ENCODE measurements at regions not wholly inside any gene's neighbourhood (a gene's known extent, or its start where the extent isn't known, plus 50 kb on each side); places are given as distances from the start of the nearest gene placed in this dataset.

- Histone ChIP-seq H3K27me3 (ENCODE audit: control insufficient read depth, insufficient read depth, low read length) (no peaks in the 10 kb centered on the region), H3K4me3 (ENCODE audit: insufficient read depth, low read depth, low read length) (no peak overlapping the region), H3K36me3 (replicated peaks; ENCODE audit: control insufficient read depth, insufficient read depth, low read length) (no peaks in the 10 kb centered on the region)
- DNase-seq: no peak
Observed at GRCh38 chr3:161555320-161555719, 58.7 kb downstream of the OTOL1 start.

GRCh38 chr3:161556533-161556932, 59.9 kb downstream of the OTOL1 start:
- H3K36me3 ChIP-seq (replicated peaks; ENCODE audit: control insufficient read depth, insufficient read depth, low read length): no peaks in the 10 kb centered on the region
- no peaks in the 10 kb centered on the region for H3K27me3 ChIP-seq (ENCODE audit: control insufficient read depth, insufficient read depth, low read length)
- DNase-seq: no peak
- H3K4me3 ChIP-seq (ENCODE audit: insufficient read depth, low read depth, low read length): no peak overlapping the region

GRCh38 chr3:161556941-161557340, 60.3 kb downstream of the OTOL1 start:
- no peak for DNase-seq
- Histone ChIP-seq H3K4me3 (ENCODE audit: insufficient read depth, low read depth, low read length) (no peak overlapping the region), H3K36me3 (replicated peaks; ENCODE audit: control insufficient read depth, insufficient read depth, low read length) (no peaks in the 10 kb centered on the region), H3K27me3 (ENCODE audit: control insufficient read depth, insufficient read depth, low read length) (no peaks in the 10 kb centered on the region)

- no peak for DNase-seq
- H3K4me3 ChIP-seq (ENCODE audit: insufficient read depth, low read depth, low read length): no peak overlapping the region
- H3K36me3 ChIP-seq (replicated peaks; ENCODE audit: control insufficient read depth, insufficient read depth, low read length): no peaks in the 10 kb centered on the region
- no peaks in the 10 kb centered on the region for H3K27me3 ChIP-seq (ENCODE audit: control insufficient read depth, insufficient read depth, low read length)
Observed at GRCh38 chr3:161557445-161558150, 61.0 kb downstream of the OTOL1 start.

- DNase-seq: no peak
- Histone ChIP-seq H3K36me3 (replicated peaks; ENCODE audit: control insufficient read depth, insufficient read depth, low read length) (no peaks in the 10 kb centered on the region), H3K27me3 (ENCODE audit: control insufficient read depth, insufficient read depth, low read length) (no peaks in the 10 kb centered on the region), H3K4me3 (ENCODE audit: insufficient read depth, low read depth, low read length) (no peak overlapping the region)
Observed at GRCh38 chr3:161558236-161558635, 61.6 kb downstream of the OTOL1 start.

- no peak overlapping the region for H3K4me3 ChIP-seq (ENCODE audit: insufficient read depth, low read depth, low read length)
- no peak for DNase-seq
Observed at GRCh38 chr3:161559177-161559998, 62.8 kb downstream of the OTOL1 start.

GRCh38 chr3:161560008-161560637, 63.5 kb downstream of the OTOL1 start:
- no peaks in the 10 kb centered on the region for H3K36me3 ChIP-seq (replicated peaks; ENCODE audit: control insufficient read depth, insufficient read depth, low read length)
- peak; percentile 14 for DNase-seq
- no peak overlapping the region for H3K4me3 ChIP-seq (ENCODE audit: insufficient read depth, low read depth, low read length)
- H3K27me3 ChIP-seq (ENCODE audit: control insufficient read depth, insufficient read depth, low read length): no peaks in the 10 kb centered on the region

More at GRCh38 chr3:161559177-161559998, 62.8 kb downstream of the OTOL1 start:
- no peaks in the 10 kb centered on the region for H3K36me3 ChIP-seq (replicated peaks; ENCODE audit: control insufficient read depth, insufficient read depth, low read length)
- no peaks in the 10 kb centered on the region for H3K27me3 ChIP-seq (ENCODE audit: control insufficient read depth, insufficient read depth, low read length)

- no peak for DNase-seq
- H3K4me3 ChIP-seq (ENCODE audit: insufficient read depth, low read depth, low read length): no peak overlapping the region
- no peaks in the 10 kb centered on the region for H3K36me3 ChIP-seq (replicated peaks; ENCODE audit: control insufficient read depth, insufficient read depth, low read length)
- no peaks in the 10 kb centered on the region for H3K27me3 ChIP-seq (ENCODE audit: control insufficient read depth, insufficient read depth, low read length)
Observed at GRCh38 chr3:161567577-161568361, 71.2 kb downstream of the OTOL1 start.

- DNase-seq: no peak
- Histone ChIP-seq H3K4me3 (ENCODE audit: insufficient read depth, low read depth, low read length) (no peak overlapping the region), H3K27me3 (ENCODE audit: control insufficient read depth, insufficient read depth, low read length) (no peaks in the 10 kb centered on the region)
Observed at GRCh38 chr3:161568671-161569070, 72.1 kb downstream of the OTOL1 start.

GRCh38 chr3:161571951-161572350, 75.3 kb downstream of the OTOL1 start:
- H3K4me3 ChIP-seq (ENCODE audit: insufficient read depth, low read depth, low read length): no peak overlapping the region
- no peak for DNase-seq
- H3K36me3 ChIP-seq (replicated peaks; ENCODE audit: control insufficient read depth, insufficient read depth, low read length): no peaks in the 10 kb centered on the region
- no peaks in the 10 kb centered on the region for H3K27me3 ChIP-seq (ENCODE audit: control insufficient read depth, insufficient read depth, low read length)

More at GRCh38 chr3:161568671-161569070, 72.1 kb downstream of the OTOL1 start:
- no peaks in the 10 kb centered on the region for H3K36me3 ChIP-seq (replicated peaks; ENCODE audit: control insufficient read depth, insufficient read depth, low read length)

- no peak for DNase-seq
- Histone ChIP-seq H3K4me3 (ENCODE audit: insufficient read depth, low read depth, low read length) (no peak overlapping the region), H3K27me3 (ENCODE audit: control insufficient read depth, insufficient read depth, low read length) (no peaks in the 10 kb centered on the region)
Observed at GRCh38 chr3:161573136-161573535, 76.5 kb downstream of the OTOL1 start.

GRCh38 chr3:161575901-161576300, 79.3 kb downstream of the OTOL1 start:
- Histone ChIP-seq H3K27me3 (ENCODE audit: control insufficient read depth, insufficient read depth, low read length) (no peaks in the 10 kb centered on the region), H3K4me3 (ENCODE audit: insufficient read depth, low read depth, low read length) (no peak overlapping the region), H3K36me3 (replicated peaks; ENCODE audit: control insufficient read depth, insufficient read depth, low read length) (no peaks in the 10 kb centered on the region)
- no peak for DNase-seq

More at GRCh38 chr3:161573136-161573535, 76.5 kb downstream of the OTOL1 start:
- no peaks in the 10 kb centered on the region for H3K36me3 ChIP-seq (replicated peaks; ENCODE audit: control insufficient read depth, insufficient read depth, low read length)

GRCh38 chr3:161576311-161576710, 79.7 kb downstream of the OTOL1 start:
- Histone ChIP-seq H3K27me3 (ENCODE audit: control insufficient read depth, insufficient read depth, low read length) (no peaks in the 10 kb centered on the region), H3K36me3 (replicated peaks; ENCODE audit: control insufficient read depth, insufficient read depth, low read length) (no peaks in the 10 kb centered on the region), H3K4me3 (ENCODE audit: insufficient read depth, low read depth, low read length) (no peak overlapping the region)
- DNase-seq: no peak
